Pancreas (tissue), 10 donors: ENCODE measurements at regions not wholly inside any gene's neighbourhood (a gene's known extent, or its start where the extent isn't known, plus 50 kb on each side); places are given as distances from the start of the nearest gene placed in this dataset.

Experiments used
- ATAC-seq, 4 donors: fragments of 200-7000 bp; cut with Tn5 transposase; one replicate each; pipeline versions ENCODE4 v1.8.0 to v1.9.1; 2020; ENCODE audit warnings: mild to moderate bottlenecking in 4 of 4, moderate library complexity in 4 of 4
- DNase-seq, 6 donors: peaks; one replicate each; pipeline ENCODE4 v3.0.0-alpha.2; 2020
- FAIRE-seq: peaks from 2 replicates; lab custom pipeline; 2012; peaks lifted over from hg19 to GRCh38; lab: Jason Lieb, UNC
- H3K27ac ChIP-seq, 4 donors: fragments of 200-600 bp; sonication (generic); 1 replicate in 3 of 4; 2 replicates in 1 of 4; pipeline versions ENCODE4 v1.5.0 to v1.8.0; 2020
- H3K27me3 ChIP-seq, 4 donors: fragments of 200-600 bp; one replicate each; pipeline ENCODE4 v1.8.0; 2021
- H3K36me3 ChIP-seq, 3 donors: fragments of 200-600 bp; sonication (generic) in 1 of 3; one replicate each; pipeline versions ENCODE4 v1.5.0 to v1.8.0; 2020 to 2021
- H3K4me1 ChIP-seq, 3 donors: fragments of 200-600 bp; one replicate each; pipeline ENCODE4 v1.8.0; 2021
- H3K4me3 ChIP-seq, 4 donors: fragments of 200-600 bp; sonication (generic) in 2 of 4; one replicate each; pipeline versions ENCODE4 v1.5.0 to v1.8.0; 2020 to 2021
- H3K9me3 ChIP-seq, 4 donors: fragments of 200-600 bp; one replicate each; pipeline ENCODE4 v1.8.0; 2021
- CTCF ChIP-seq, 4 donors: fragments of 200-600 bp; sonication (generic) in 3 of 4; IDR thresholded peaks; one replicate each; pipeline versions ENCODE4 v1.5.0 to v1.8.0; 2021; ENCODE audit warnings: antibody characterized with exemption in 4 of 4
- WGBS, 2 donors: extraction: QIAGEN DNeasy Blood & Tissue Kit; methylation state at CpG; one replicate each; pipeline ENCODE4 v1.1.7; 2013; 5-methylcytosine and 5-hydroxymethylcytosine counted together
- intact Hi-C, 3 donors: fragments of 100-400 bp; cut with DNase I; formaldehyde crosslinking; loops; one replicate each; pipeline versions ENCODE4 v1.11.1 to v1.14.2; 2022
- donor health status: healthy with polysubstance abuse.
- donor health status: DM: no; HTN: no; CAD: no; lungs with moderate emphysema.
- donor health status: DM: no; HTN: no; CAD: no.
- donor health status: control.
- donor health status: control.
- donor health status: Bipolar disorder and iron deficiency.
- donor health status: DM: yes; HTN: yes; CAD: no.
- donor health status: DM: no; HTN: no; CAD: no.
- donor health status: DM: no; HTN: no; CAD: no.
- donor health status: DM: yes; HTN: yes; CAD: no.

- ATAC-seq: no peak
- FAIRE-seq: no peak
- Histone ChIP-seq H3K27me3 (no peaks in the 10 kb centered on the region), H3K4me3 (no peak overlapping the region), H3K4me1 (no peaks in the 10 kb centered on the region), H3K27ac (no peak overlapping the region), H3K36me3 (no peaks in the 10 kb centered on the region), H3K9me3 (no peaks in the 10 kb centered on the region)
- WGBS, 2 donors: 58 to 67% methylated on average over 3 of the region's 3 CpGs
- no peak for DNase-seq
- intact Hi-C loops: no loop called here
- TF ChIP-seq CTCF (IDR thresholded peaks at IDR 0.05): no peak
Measured at GRCh38 chr1:62991152-62991551, 207.2 kb downstream of the ATG4C start.

- H3K36me3 ChIP-seq: no peaks in the 10 kb centered on the region
- H3K9me3 ChIP-seq: no peaks in the 10 kb centered on the region
- FAIRE-seq (no peak), ATAC-seq (no peak), DNase-seq (no peak)
- intact Hi-C loops: no loop called here
- no peak for TF ChIP-seq CTCF (IDR thresholded peaks at IDR 0.05)
- H3K4me3 ChIP-seq: no peak overlapping the region
- 78 to 79% methylated on average over 5 of the region's 5 CpGs for WGBS, 2 donors
- no peaks in the 10 kb centered on the region for H3K4me1 ChIP-seq
- no peaks in the 10 kb centered on the region for H3K27me3 ChIP-seq
- no peak overlapping the region for H3K27ac ChIP-seq
Measured at GRCh38 chr1:62993844-62994243, 209.9 kb downstream of the ATG4C start.

GRCh38 chr1:62995173-62995572 is 211.2 kb downstream of the ATG4C start:
- no peak overlapping the region for H3K4me3 ChIP-seq
- H3K27me3 ChIP-seq: peaks cover 0 to 3% (median 0%) of the 10 kb centered on the region in 4 donors
- H3K27ac ChIP-seq: no peak overlapping the region
- no peak for ATAC-seq
- no peaks in the 10 kb centered on the region for H3K9me3 ChIP-seq
- WGBS, 2 donors: 69 to 72% methylated on average over 4 of the region's 4 CpGs
- no peak for FAIRE-seq
- no peak for TF ChIP-seq CTCF (IDR thresholded peaks at IDR 0.05)
- intact Hi-C loops: no loop called here
- no peak for DNase-seq
- H3K36me3 ChIP-seq: no peaks in the 10 kb centered on the region
- no peaks in the 10 kb centered on the region for H3K4me1 ChIP-seq

- H3K27me3 ChIP-seq: peaks cover 0 to 3% (median 0%) of the 10 kb centered on the region in 4 donors
- H3K27ac ChIP-seq: no peak overlapping the region
- DNase-seq (no peak), ATAC-seq (no peak), FAIRE-seq (no peak)
- intact Hi-C loops: no loop called here
- no peaks in the 10 kb centered on the region for H3K36me3 ChIP-seq
- no peaks in the 10 kb centered on the region for H3K9me3 ChIP-seq
- no peak overlapping the region for H3K4me3 ChIP-seq
- no peaks in the 10 kb centered on the region for H3K4me1 ChIP-seq
- no peak for TF ChIP-seq CTCF (IDR thresholded peaks at IDR 0.05)
- WGBS, 2 donors: 61 to 62% methylated on average over 5 of the region's 5 CpGs
Measured at GRCh38 chr1:62997884-62998283, 214.0 kb downstream of the ATG4C start.

- intact Hi-C loops: no loop called here
- H3K9me3 ChIP-seq: no peaks in the 10 kb centered on the region
- no peak overlapping the region for H3K27ac ChIP-seq
- H3K4me3 ChIP-seq: no peak overlapping the region
- H3K36me3 ChIP-seq: no peaks in the 10 kb centered on the region
- TF ChIP-seq CTCF (IDR thresholded peaks at IDR 0.05): no peak
- no peak for FAIRE-seq
- peaks cover 0 to 3% (median 0%) of the 10 kb centered on the region in 4 donors for H3K27me3 ChIP-seq
- no peaks in the 10 kb centered on the region for H3K4me1 ChIP-seq
- DNase-seq: no peak
- ATAC-seq: no peak
- 77 to 80% methylated on average over 10 of the region's 10 CpGs for WGBS, 2 donors
Measured at GRCh38 chr1:62998845-62999649, 215.1 kb downstream of the ATG4C start.
